Inflammatory macrophage treated with lipopolysaccharide for 1 hour (primary cell): ENCODE measurements at regions not wholly inside any gene's neighbourhood (a gene's known extent, or its start where the extent isn't known, plus 50 kb on each side); places are given as distances from the start of the nearest gene placed in this dataset.

ENCODE experiments used
- DNase-seq, 2 donors: peaks; one replicate each; pipeline ENCODE4 v3.0.0-alpha.2; 2020 to 2022

DNA sequence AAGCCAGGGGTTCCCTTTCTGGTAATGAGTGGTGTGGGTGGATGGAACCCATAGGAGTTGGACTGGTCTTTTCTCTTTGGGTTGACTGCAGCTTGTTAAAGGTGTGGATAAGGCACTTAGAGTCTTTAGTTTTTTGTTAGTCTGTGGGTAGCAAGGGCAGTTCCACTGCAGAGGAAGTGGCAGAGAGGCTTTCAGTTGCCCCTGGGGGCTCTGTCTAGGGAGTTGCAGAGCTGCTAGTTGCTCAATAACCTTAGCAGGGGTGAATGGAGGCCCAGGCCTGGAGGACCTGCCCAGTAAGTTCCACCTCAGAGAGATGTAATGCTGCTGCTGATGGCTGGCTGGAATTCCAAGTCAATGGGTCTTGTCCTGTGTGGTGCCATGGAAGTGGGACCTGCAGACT is 282.6 kb upstream of the NDST4 start:
- DNase-seq = no peak

DNA sequence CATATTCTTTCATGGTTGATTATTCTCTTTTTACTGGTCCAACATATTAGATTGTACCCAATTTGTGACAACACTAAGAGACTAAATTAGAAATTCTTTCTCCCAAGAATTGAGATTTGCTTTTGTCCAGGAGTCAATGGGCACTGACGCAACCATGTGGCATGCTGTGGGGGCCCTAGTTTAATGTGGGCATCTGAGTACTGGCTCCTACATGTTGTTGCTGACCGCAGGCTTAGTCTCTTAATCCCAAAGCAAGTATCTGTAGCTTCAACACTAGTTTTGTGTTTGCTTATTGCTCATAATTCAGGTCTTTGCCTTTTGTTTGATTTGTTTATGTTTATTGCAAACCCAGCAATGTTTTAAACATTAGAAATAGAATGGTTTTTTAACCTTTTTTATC is 263.4 kb upstream of the NDST4 start:
- no peak for DNase-seq

DNA sequence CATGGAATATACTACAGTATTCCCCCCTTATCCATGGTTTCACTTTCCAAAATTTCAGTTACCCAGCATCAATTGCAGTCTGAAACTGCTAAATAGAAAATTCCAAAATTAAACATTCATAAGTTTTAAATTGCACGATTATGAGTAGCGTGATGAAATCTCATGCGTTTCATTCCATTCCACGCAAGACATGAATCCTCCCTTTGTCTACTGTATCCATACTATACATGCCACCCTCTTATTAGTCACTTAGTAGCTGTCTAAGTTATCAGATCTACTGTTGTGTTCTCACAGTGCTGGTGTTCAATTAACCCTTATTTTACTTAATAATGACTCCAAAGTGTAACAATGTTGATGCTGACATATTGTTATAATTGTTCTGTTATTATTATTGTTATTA is 261.2 kb upstream of the NDST4 start:
- no peak for DNase-seq

DNA sequence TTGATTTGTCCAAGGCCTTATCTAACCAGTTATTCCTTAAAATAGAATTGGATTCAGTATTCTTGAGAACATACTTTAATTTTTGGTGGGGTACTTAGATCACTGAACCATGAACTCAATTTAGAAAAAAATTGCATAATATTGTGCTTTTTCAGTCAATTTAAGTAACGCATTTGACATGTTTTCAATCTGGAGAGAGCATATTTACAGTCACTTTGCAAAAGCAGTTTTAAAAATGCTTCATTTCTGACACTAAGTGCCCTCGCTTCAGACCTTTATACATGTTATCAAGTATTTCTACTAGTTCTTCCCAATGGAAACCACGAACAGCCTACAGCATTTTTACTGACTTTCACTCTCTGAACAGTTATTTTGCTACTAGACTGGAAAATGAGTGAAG is 257.1 kb upstream of the NDST4 start:
- DNase-seq = no peak

DNA sequence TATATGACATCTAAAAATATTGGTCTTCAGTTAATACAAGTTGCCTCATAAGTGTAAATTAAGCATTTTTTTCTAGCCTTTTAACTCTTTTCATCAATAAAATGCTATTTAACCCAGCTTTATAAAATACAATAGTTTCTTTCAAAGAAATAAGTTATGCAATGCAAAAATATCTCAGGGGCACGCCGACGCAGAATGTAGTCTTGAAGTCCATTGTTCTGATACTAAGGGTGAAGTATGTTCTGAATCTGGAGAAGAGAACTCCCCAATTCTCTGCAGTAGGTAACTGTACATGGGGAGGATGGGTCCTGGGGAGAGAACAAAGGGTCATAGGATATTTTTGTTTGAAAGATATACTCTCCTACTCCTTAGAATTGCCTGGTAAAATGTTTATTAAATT is 256.6 kb upstream of the NDST4 start:
- no peak for DNase-seq

DNA sequence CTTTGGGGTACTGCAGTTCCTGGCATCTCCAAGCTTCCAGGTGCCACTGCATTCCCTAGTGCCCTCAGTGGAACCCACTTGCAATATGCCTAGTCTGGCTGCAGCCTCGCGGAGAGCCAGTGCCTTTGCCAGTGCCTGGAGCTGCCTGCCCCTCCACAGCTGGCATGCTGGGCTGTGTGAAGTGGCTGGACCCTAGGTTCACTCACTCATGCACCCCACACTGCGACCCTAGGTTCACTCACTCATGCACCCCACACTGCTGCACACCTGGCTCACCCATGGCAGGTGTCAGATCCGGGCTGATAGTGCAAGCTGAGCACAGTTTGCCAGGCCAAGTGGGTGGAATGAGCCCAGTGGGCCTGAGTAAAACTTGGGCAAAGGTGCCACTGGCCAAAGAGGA is 253.0 kb upstream of the NDST4 start:
- no peak for DNase-seq

DNA sequence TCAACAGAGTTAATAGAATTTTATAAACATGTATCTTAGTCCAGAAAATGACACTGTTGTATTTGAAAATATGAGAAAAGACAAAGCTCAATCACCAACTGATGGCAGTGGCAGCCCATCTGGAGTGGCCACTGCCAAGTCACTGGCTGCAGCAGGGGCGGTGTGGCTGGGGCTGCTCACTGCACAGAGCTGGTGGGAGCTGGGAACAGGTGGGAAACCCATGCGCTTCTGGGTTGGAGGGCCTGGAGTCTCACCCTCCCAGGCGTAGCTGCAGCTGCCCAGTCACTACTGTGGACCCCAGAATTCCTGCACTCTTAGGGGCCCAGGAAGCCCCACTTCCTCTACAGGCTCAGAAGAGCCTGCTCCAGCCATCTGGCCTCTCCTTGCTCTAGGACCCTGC is 251.8 kb upstream of the NDST4 start:
- no peak for DNase-seq

DNA sequence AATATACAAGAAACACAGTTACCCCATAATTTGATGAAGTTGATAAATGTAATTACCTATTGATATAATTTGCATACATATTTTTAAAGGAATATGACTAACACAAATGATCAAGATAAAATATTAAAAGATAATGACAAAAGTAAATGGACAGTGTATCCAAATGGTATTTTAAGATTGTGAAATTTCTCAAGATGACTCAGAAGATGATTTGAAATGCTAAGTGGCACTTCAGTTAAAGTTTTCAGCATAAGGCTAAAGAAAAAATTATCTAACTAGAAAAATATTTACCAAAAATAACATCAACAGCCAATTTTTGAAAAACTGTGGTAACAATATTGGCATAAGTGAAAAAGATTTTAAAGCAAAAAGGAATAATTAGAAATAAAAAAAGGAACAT is 248.4 kb upstream of the NDST4 start:
- DNase-seq = no peak

DNA sequence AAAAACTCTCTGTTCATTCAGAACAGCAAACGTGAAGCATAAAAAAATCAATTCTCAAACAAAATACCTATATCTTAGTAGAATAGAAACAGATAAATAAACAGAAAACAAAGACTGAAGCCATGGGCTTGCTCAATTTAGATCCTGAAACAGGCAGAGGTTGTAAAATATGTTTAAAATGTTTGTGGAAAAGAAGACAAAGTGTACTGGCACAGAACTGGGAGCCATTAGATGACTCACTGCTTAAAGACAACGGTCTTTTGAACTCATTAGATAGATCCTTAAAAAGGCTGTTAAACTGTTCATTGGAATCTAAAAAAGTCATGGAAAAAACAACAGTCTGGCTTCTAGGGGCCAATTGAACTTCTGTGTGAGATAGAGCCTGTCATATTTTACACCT is 247.0 kb upstream of the NDST4 start:
- DNase-seq = no peak

DNA sequence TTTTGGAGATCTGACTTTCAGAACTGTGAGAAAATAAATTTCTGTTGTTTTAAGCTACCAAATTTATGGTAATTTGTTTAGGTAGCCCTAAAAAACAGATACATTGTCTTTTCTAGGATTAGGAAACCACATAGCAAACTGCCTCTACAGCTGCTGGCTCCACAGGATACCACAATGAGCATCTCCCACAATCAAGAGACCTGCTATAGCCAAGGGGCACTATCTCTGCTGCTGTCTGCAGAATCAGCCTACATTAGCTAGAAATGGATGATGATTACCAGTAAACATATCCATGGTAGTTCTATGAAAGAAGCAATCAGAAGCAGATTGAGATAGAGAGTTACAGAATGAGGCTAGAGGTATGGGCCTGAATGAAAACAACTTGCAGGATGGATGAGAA is 244.4 kb upstream of the NDST4 start:
- DNase-seq = no peak

DNA sequence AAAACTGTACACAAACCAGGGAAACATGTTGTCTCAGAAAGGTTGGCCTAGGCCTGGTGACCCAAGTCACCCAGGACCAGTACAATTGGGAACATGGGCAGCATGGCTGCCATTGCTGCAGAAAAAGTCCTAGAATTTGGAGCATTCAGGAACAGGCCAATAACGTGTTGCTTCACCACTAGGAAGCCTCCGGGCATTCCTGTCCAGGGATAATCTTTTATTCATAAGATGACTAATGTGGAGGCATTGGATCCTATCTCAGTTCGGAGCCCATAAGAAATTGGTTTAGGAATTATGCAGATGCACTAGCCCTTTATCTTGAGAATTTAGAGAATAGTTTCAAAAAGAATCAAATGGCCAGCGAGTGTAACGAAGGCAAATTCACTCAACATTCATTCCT is 242.8 kb upstream of the NDST4 start:
- no peak for DNase-seq

DNA sequence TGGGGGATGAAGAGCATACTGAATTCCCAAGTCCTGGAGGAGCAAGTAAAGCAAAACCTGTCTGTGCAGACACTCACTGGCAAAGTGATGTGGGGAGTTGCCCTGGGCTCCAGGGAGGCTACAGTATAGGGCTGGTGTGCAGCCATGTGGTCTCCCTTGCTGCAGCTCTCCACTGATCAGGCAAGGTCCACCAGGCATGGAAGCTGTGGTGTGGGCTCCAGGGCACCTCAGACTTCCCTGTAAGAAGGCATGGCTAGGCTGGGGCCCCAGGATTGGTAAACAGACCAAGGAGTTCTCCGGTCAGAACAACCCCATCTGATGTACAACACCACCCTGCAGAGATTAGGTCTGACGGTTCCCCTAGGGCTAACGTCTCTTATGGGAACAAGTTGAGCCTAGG is 241.9 kb upstream of the NDST4 start:
- DNase-seq = no peak

DNA sequence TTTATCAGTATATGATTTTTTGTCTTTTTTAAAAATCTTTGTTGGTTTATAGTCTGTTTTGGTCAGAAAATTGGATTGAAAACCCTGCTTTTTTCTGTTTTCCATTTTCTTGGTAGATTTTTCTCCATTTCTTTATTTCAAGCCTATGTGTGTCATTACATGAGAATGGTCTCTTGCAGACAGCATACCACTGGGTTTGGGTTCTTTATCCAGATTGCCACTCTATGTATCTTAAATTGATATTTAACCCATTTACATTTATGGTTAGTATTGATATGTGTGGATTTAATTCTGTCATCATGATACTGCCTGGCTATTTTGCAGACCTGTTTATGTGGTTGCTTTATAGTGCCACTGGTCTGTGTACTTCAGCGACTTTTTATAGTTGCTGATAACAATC is 239.9 kb upstream of the NDST4 start:
- no peak for DNase-seq

DNA sequence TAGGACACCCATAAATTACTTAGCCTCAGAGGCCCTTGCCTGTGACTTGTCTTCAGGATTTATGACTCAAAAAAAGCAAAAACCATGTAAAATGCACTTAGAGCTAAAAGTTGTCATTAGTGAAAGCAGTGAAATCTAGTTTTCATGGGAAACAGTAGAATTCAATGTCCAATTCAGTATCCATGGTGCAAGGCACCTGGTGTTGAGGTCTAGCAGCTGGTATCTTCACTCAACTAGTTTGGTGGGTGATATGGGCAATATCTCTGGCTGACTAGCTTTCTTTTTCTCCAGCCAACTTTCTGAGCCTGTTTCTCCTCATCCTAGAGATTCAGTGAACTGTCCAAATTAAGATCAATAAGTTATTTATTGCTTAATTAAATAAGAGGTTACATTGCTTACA is 229.8 kb upstream of the NDST4 start:
- no peak for DNase-seq

DNA sequence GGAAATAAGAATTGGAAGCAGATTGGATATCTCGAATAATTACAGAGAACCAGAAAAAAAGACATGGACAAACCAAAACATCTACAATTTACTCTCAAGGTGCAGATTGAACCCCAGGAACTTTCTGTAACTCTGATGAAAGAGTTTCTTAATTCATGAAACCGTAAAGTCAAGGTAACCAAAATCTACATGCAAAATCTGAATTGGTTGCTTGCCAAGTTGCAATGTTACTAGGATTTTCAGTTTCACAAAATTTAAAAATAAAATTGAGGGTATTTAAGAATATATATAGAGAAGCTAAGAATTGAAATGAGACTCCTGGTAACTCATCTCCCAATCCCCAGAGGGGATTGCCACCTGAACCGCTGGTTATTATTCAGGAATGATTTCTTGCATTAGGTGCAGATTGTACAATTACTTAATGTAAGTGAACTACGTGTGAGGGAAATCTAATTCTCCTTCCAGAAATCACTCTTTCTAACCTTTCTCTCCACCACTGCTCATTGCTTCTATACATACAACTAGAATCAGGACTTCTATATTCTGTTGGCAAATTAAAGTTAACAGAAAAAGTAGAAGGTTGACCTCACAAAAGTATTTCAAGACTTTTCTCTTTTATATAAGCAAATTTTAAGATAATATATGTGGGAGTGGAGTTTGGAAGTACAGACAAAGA is 221.5 kb upstream of the NDST4 start:
- DNase-seq = no peak

DNA sequence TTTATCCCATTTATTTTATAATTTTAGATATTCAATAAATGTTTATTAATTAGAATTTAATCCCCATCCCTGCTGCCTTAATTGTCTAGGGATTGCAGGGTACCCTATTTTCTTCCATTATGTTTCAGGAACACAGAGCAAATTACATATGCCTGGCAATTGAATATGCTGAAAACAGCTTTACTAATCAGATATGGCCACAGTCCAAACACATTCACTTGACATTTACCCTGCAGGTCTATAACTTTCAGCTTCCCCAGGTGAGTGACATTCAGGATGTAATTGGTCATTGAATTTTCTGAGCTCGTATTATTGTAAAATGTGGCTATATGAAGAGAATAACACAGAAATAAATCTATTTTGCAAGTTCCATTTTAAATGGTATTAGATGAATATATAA is 218.7 kb upstream of the NDST4 start:
- no peak for DNase-seq

DNA sequence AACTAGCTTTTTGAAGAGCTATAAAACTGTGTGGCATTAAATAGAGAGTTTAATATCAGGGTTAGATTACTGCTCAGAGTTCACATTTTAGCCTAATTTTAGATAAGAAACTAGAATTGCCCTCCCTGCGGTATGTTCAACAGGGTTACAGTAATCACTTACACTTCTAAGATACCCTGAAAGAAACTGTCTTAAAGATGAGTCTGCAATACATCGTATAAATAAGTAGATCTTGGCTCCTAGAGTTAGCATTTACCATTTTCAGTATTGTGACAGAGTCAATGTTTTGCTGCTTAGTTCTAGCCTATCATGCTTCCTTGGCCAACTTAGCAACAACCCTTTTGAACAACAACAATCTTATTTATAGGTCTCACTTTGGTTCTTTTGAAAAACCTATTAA is 217.8 kb upstream of the NDST4 start:
- no peak for DNase-seq

DNA sequence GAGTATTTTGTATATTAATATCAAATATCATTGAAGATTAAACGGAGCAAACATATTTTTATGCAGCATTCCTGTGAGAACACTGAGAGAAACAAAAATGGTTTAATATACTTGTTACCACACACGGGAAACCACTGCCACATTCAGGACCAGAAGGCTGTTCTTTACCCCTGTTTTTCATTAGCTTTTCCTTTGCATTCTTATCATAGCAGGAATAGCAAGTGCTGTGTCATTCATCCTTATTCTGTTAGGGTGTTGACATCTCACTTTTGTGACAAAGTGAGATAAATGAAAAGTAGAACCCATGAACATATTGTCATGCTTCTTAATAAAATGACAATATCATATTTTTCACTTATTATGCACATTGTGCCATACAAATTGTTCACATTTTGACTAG is 212.4 kb upstream of the NDST4 start:
- DNase-seq = no peak

DNA sequence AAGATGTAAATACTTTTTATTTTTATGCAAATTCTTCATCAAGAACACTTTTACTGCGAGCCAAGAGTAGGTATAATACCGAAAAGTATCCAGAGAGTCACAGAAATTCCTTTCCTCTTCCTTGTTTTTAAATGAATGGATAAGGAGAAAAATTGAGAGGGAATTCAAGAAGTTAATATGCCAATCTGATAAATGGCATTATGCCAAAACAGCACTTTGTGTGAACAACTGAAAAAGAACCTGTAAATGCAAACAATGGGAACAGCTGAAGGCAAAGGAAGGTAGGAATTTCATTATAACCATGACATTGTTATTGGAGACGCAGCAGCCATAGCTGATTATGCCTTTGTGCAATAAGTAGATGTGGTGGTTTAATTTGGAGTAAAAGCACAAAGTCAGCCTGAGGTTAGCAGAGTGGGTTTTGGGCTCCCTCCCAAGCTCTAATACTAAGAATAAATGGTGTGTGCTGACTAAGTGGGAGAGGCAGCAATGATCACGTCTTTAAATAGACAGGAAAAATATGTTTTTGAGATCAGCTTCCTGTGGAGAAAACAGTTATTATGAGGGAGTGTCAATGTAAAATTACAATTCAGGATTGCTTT is 209.8 kb upstream of the NDST4 start:
- DNase-seq = no peak

DNA sequence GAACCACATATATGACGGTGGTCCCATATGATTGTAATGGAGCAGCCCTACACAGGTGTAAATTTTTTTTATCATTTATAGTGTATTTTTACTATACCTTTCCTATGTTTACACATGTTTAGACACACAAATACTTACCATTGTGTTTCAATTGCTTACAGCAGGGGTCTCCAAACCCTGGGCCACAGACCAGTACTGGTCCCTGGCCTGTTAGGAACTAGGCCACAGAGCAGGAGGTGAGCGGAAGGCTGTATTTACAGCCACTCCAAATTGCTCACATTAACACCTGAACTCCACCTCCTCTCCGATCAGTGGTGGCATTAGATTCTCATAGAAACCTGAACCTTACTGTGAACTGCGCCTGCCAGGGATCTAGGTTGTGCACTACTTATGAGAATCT is 201.8 kb upstream of the NDST4 start:
- no peak for DNase-seq

DNA sequence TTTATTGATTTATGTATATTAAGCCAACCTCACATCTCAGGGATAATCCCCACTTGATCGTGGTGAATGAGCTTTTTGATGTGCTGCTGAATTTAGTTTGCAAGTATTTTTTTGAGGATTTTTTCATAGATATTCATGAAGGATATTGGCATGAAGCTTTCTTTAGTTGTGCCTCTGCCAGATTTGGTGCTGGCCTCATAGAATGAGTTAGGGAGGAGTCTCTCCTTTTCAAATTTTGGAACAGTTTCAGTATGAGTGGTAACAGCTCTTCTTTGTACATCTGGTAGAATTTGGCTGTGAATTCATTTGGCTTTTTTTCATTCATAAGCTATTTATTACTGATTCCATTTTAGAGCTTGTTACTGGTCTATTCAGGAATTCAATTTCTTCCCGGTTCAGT is 197.2 kb upstream of the NDST4 start:
- no peak for DNase-seq

DNA sequence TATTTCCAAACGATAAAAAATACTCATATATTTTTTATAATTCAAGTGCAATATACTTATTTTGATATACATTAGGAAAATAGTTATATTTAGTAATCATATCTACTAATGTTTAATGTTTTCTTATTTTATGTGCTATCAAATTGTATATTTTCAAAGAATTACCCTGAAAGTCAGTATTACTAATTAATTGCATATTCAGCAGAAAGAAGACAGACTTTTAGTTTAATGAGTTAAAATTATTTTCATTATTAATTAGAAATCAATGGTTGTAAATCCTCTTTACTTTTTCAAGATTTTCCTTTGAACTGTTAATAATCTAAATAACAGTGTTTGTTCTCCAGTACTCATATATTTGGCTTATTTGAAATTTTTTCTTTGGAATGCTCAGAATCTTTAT is 181.3 kb upstream of the NDST4 start:
- DNase-seq = no peak

DNA sequence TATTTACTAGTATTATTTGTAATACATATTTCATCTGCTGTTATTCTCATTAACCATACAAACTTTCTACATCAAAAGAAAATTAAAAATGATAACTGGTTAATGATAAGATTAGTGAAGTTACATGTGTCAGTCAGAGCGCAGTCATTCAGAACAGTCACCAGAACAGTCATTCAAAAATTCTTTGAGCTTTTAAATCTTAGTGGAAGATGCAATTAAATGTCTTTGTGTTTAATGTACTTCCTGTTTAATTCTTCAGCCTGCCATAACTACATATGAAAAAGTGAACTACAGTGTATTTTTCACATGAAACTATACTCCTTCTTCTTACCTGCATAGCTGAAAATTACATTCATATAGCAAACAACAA is 179.7 kb upstream of the NDST4 start:
- no peak for DNase-seq

DNA sequence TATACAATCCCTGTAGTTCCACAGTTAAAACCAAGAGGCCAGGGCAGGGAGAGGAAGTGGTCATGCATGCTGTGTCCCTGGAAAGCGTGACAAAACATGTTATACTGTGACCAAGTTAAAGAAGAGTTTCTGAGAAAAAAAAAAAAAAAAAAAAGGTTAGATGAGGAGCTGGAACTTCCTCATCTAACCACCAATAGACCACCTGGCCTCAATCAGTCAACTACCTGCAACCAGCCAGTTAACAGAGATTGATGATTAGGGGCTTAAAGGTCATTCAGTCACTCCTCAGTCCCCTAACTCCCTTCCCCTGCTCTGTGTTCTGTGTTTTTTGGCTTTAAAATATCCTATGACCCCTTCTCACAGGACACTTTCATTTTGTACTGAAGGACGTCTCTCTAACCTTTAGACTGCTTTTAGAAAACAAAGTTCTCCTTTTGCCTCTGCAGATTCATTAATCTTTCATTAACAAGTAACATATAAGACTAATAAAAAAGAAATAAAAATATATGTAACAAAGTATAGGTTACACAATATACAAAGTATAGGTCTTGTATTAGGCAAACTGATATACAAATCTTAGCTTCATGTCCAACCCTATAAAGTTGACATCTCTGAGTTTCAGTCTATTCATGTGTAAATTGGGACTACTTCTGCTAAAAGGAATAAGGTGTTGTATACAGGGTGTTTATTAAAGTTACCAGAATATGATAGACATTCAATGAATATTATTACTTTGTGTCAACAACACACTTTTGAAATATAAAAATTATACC is 179.1 kb upstream of the NDST4 start:
- no peak for DNase-seq

DNA sequence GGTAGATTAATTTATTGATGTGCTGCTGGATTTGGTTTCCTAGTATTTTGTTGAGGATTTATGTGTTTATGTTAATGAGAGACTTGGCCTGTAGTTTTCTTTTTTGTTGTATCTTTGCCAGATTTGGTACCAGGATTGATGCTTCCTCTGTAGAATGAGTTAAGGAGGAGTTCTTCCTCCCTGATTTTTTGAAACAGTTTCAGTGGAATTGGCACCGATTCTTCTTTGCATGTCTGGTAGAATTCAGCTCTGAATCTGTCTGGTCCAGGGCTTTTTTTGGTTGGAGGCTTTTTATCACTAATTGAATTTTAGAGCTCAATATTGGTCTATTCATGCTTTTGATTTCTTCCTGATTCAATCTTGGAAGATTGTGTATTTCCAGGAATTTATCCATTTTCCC is 174.0 kb upstream of the NDST4 start:
- DNase-seq = no peak
